ENCODE measurements at regions not wholly inside any gene's neighbourhood (a gene's known extent, or its start where the extent isn't known, plus 50 kb on each side); places are given as distances from the start of the nearest gene placed in this dataset.

- no peak for TF ChIP-seq CTCF (IDR thresholded peaks at IDR 0.05)
- no peak for TF ChIP-seq POLR2A (IDR thresholded peaks at IDR 0.05)
- no peak for TF ChIP-seq EP300 (IDR thresholded peaks at IDR 0.05)
Observed at GRCh38 chr3:27632431-27633223, 89.5 kb downstream of the EOMES start.

Measured in ovary (tissue), 3 donors.